GM12892 (cell line): ENCODE measurements at regions not wholly inside any gene's neighbourhood (a gene's known extent, or its start where the extent isn't known, plus 50 kb on each side); places are given as distances from the start of the nearest gene placed in this dataset.

ENCODE experiments used
- DNase-seq: peaks from one replicate; pipeline ENCODE4 v3.0.0; 2011; ENCODE audit not compliant: insufficient read length
- FAIRE-seq: peaks from 2 replicates; lab custom pipeline; 2011; peaks lifted over from hg19 to GRCh38; lab: Jason Lieb, UNC
- POLR2A ChIP-seq: IDR thresholded peaks from 2 replicates; pipeline ENCODE4 v1.6.1; 2011; ENCODE audit warnings: low read depth, low read length, control low read depth
- POLR2AphosphoS5 ChIP-seq: IDR thresholded peaks from 2 replicates; pipeline ENCODE4 v1.6.1; 2011; ENCODE audit warnings: low read depth, low read length, control low read depth
- TAF1 ChIP-seq: IDR thresholded peaks from 2 replicates; pipeline ENCODE4 v1.6.1; 2011; ENCODE audit warnings: low read depth, mild to moderate bottlenecking, control low read depth, low read length, borderline replicate concordance

DNA sequence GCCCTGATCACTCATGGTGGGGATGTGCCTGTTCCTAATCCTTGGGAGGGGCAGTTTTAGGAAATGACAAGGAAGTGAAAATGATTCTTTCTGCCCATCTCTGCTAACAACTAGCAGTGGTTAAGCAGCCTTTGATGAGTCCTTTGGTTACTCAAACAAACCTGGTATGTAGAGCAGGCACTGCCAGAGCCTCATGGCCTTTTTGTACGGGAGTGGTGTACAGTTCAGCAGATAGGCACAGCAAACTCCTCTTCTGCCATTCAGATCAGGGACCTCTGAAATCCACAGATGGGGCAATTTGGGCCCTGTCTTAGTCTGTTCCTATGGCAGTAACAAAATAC is 66.2 kb downstream of the FZD4 start:
- DNase-seq (no peak), FAIRE-seq (no peak)
- TF ChIP-seq POLR2A (no peak), POLR2AphosphoS5 (no peak), TAF1 (no peak)

DNA sequence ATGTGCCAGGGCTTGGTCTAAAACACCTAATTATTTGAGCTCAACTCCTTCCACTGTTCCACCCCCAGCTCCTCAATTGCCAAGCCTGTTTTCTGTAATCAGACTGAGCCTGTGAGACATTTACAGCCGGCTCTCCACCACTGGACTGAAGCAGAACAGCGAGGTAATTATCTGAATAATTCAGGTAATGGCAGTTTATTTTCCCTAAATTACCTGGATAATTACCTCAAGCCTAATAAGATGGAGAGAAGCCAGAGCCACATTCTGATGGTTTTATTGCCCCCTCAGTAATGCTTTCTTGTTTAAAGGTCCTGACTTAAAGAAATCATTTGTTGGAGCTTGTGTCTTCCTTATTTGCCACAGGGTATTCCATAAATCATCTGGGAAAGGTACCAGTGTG is 64.2 kb downstream of the FZD4 start:
- FAIRE-seq (no peak), DNase-seq (no peak)
- no peak for TF ChIP-seq TAF1

DNA sequence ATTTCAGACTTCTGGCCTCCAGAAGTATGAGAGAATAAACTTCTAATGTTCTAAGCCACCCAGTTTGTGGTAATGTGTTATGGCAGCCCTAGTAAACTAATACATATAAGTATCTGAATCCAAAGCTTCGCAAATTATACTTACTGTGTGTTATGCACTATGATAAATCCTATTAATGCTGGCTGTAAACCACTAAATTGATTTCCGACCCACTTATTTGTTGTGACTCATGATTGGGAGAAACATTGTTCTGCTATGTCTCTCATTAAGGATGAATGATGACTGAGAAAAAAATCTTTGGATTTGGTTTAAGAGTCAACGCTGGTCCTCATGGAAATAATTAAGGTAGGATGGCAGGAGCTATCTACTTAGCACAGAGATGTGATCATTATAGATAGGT is 62.0 kb downstream of the FZD4 start:
- TF ChIP-seq TAF1 (no peak), POLR2A (no peak), POLR2AphosphoS5 (no peak)
- FAIRE-seq (no peak), DNase-seq (no peak)
